DND-41 (cell line): ENCODE measurements at regions not wholly inside any gene's neighbourhood (a gene's known extent, or its start where the extent isn't known, plus 50 kb on each side); places are given as distances from the start of the nearest gene placed in this dataset.

Source experiments
- EZH2 ChIP-seq: IDR thresholded peaks from 3 replicates; pipeline ENCODE4 v1.6.1; 2012; ENCODE audit warnings: borderline replicate concordance, low read depth, mild to moderate bottlenecking, moderate library complexity, low read length, inconsistent platforms; ENCODE audit not compliant: severe bottlenecking
- TF ChIP-seq, protein P1 (sequence below): IDR thresholded peaks from 2 replicates; pipeline ENCODE4 v1.5.1; 2012; ENCODE audit warnings: borderline replicate concordance, low read length, moderate library complexity, mild to moderate bottlenecking; ENCODE audit not compliant: poor library complexity, severe bottlenecking; ENCODE audit errors: extremely low read depth

DNA sequence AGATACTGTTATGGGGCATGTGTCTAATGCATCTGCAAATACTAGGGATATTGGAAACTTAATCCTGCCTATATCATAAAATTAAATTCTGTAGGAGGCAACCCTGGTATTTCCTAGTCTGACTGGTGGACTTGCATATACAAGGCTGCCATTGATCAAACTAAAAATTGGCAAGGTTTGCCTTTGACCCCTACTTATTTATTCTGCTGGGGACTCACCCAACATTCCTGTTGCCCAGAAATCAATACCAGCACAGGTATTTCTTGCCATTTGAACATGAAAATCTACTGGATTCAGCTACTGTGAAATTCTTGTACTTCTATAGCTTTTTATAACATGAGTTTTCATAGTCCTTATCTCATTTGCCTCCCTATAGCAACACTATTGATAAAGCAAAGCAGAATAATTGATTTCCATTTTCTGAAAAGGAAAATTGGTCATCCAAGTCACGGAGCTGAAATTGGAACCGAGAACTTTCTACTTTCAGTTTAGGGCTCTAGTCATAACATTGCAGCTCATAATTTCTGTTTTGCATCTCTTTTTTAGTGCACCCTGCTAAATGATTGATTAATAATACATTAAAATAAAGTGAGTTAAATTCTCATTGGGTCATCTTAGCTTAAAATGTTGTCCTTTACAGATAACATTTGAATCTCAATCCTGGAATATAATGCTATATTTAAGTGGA lies 365.2 kb downstream of the MFSD1 start:
- TF ChIP-seq, protein P1, sequence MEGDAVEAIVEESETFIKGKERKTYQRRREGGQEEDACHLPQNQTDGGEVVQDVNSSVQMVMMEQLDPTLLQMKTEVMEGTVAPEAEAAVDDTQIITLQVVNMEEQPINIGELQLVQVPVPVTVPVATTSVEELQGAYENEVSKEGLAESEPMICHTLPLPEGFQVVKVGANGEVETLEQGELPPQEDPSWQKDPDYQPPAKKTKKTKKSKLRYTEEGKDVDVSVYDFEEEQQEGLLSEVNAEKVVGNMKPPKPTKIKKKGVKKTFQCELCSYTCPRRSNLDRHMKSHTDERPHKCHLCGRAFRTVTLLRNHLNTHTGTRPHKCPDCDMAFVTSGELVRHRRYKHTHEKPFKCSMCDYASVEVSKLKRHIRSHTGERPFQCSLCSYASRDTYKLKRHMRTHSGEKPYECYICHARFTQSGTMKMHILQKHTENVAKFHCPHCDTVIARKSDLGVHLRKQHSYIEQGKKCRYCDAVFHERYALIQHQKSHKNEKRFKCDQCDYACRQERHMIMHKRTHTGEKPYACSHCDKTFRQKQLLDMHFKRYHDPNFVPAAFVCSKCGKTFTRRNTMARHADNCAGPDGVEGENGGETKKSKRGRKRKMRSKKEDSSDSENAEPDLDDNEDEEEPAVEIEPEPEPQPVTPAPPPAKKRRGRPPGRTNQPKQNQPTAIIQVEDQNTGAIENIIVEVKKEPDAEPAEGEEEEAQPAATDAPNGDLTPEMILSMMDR, result no peak
- TF ChIP-seq EZH2, result no peak
